ENCODE measurements at regions not wholly inside any gene's neighbourhood (a gene's known extent, or its start where the extent isn't known, plus 50 kb on each side); places are given as distances from the start of the nearest gene placed in this dataset.

GRCh38 chr3:101077361-101078011, 84.3 kb upstream of the ABI3BP start:
- no peak for FAIRE-seq

GRCh38 chr3:101074518-101074917, 81.3 kb upstream of the ABI3BP start:
- no peak for FAIRE-seq

- FAIRE-seq: peak; percentile 18
These were observed 79.1 kb upstream of the ABI3BP start for GRCh38 chr3:101072300-101072699.

- FAIRE-seq: no peak
These were observed 77.5 kb upstream of the ABI3BP start for GRCh38 chr3:101070799-101071121.

- FAIRE-seq: no peak
These were observed 76.9 kb upstream of the ABI3BP start for GRCh38 chr3:101069901-101070798.

GRCh38 chr3:101068876-101069606, 75.8 kb upstream of the ABI3BP start:
- no peak for FAIRE-seq

- no peak for FAIRE-seq
These were observed 73.5 kb upstream of the ABI3BP start for GRCh38 chr3:101066711-101067129.

GRCh38 chr3:101065962-101066361, 72.7 kb upstream of the ABI3BP start:
- FAIRE-seq: peak; percentile 12

- FAIRE-seq: peak; percentile 95
These were observed 70.2 kb upstream of the ABI3BP start for GRCh38 chr3:101063401-101063800.

- no peak for FAIRE-seq
These were observed 68.1 kb upstream of the ABI3BP start for GRCh38 chr3:101061312-101061711.

- no peak for FAIRE-seq
These were observed 57.6 kb upstream of the ABI3BP start for GRCh38 chr3:101050866-101051265.

GRCh38 chr3:101050046-101050445, 56.8 kb upstream of the ABI3BP start:
- FAIRE-seq: no peak

GRCh38 chr3:101049532-101049931, 56.3 kb upstream of the ABI3BP start:
- no peak for FAIRE-seq

- FAIRE-seq: no peak
These were observed 50.5 kb upstream of the ABI3BP start for GRCh38 chr3:101043687-101044078.

GRCh38 chr3:101042996-101043686, 49.9 kb upstream of the ABI3BP start:
- FAIRE-seq: no peak
